IPS-NIHi7 (cell line): ENCODE measurements at regions not wholly inside any gene's neighbourhood (a gene's known extent, or its start where the extent isn't known, plus 50 kb on each side); places are given as distances from the start of the nearest gene placed in this dataset.

Experiments
- DNase-seq: peaks from one replicate; pipeline ENCODE4 v3.0.0; 2012; ENCODE audit warnings: mixed read lengths; ENCODE audit errors: extremely low spot score

DNA sequence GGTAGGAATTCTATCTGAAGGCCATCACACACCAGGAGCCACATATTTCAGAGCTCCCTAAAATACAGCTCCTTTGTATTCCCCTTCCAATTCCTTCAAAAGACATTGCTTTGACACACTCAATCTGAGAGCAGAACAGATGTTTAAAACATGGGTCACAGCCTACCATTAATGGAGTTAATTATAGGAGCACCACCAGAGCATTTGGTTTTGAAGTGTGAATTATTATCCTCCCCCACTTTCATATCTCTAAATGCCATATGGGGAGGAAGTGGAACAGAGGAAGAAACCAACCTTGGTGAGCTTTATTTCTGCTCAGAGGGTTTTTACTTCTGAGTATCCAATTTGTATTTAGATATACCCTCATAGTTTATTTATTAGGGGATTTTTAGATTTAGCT lies 50.7 kb upstream of the TNFRSF21 start:
- no peak for DNase-seq

DNA sequence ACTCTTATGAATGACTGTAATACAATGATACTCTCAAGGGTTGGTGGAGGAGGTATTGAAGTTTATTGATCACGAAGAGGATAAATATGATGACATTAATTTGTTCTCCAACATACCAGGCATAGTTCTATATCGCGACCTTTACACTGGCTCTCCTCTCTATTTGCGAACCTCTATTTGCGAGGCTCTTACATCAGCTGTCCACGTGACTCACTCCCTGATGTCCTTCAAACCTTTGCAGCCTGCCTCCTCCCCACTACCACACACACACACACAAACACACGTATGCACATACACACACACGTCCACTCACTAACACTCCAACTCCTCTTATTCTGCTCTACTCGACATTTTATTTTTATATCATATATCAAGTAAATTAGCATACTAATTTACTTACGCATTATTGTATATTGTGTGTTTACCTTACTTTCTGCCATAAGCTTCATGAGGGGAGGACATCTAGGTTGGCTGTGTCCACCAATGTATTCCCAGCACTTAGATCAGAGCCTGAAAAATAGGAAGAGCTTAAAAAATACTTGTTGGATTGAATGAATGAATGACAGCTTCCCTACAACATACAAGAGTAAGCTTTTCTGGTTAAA lies 53.3 kb upstream of the TNFRSF21 start:
- no peak for DNase-seq

DNA sequence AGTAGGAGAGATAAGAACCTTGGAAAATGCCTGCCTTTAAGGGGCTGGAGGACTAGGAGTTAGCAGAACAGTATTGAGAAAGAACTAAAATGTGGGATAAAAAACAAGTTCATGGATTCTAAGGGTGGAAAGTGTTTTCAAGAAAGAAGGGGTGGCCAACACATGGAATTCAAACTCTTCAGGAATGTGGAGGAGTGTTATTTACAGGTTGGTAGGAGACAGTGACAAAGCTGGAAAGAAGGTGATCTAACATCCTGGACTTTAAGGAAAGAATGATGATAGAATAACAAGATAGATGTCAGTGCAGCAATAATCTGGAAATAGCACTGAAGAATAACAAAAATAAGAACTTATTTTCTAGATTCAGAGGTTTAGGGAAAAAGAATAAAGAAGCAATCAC lies 54.0 kb upstream of the TNFRSF21 start:
- no peak for DNase-seq

DNA sequence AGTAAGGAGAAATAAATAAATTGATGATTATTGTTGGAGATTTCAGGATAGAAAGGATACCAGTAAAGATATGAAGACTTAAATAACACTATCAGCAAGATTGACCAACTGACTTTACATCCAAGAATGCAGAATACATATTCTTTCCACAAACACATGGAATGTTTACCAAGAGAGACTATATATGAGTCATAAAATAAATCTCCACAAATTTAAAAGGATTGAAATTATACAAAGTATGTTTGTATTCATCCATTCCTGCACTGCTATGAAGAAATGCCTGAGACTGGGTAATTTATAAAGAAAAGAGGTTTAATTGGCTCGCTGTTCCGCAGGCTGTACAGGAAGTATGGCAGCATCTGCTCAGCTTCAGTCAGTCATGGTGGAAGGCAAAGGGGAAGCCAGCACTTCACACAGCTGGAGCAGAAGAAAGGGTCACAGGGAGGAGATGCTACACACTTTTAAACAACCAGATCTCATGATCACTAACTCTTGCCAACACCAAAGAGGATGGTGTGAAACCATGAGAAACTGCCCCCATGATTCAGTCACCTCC lies 56.7 kb upstream of the TNFRSF21 start:
- DNase-seq: no peak

DNA sequence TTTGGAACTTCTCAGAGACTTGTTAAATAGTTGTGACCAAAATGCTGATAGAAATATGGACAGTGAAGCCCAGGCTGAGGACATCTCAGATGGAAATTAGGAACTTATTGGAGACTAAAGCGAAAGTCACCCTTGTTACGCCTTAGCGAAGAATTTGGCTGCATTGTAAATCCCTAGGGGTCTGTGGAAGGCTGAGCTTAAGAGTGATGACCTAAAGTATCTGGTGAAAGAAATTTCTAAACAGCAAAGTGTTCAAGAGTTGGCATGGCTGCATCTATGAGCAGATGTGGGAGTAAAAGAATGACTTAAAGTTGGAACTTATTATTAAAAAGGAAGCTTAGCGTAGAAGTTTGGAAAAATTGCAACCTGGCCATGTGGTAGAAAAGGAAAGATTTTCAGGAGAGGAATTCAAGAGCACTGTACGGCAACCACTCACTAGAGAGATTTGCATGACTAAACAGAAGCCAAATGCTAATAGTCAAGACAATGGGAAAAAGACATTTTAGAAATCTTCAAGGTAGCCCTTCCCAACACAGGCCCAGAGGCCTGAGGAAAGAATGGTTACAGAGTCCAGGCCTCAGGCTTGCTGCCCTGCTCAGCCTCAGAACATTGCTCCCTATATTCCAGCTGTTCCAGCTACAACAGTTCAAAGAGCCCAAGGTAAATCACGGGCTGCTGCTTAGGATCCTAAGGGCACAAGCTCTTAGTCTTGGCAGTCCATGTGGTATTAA lies 61.6 kb upstream of the TNFRSF21 start:
- DNase-seq: no peak

DNA sequence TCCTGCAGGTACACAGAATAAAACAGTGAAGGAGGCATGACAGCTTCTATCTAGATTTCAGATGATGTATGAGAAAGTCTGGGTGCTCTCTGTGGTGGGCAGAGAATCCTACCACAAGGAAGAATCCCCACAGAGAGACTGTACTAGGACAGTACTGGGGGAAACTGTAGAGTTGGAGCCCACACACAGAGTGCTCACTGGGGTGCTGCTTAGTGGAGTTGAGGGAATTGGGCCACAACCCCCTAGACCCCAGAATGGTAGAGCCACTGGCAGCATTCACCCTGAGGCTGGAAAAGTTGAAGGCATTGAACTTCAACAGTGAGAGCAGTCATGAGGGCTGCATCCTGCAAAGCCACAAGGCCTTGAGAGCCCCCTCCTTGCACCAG lies 62.2 kb upstream of the TNFRSF21 start:
- DNase-seq: no peak

DNA sequence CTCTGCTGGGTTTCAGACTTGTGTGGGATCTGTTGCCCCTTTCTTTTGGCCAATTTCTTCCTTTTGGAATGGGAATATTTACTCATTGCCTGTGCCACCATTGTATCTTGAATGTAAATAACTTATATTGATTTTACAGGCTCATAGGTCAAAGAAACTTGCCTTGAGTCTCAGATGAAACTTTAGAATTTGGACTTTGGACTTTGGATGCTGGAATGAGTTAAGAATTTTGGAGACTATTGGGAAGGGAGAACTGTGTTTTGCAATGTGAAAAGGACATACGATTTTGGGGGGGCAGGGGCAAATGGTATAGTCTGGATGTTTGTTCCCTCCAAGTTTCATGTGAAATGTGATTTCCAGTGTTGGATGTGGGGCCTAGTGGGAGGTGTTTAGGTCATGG lies 62.6 kb upstream of the TNFRSF21 start:
- DNase-seq: no peak

DNA sequence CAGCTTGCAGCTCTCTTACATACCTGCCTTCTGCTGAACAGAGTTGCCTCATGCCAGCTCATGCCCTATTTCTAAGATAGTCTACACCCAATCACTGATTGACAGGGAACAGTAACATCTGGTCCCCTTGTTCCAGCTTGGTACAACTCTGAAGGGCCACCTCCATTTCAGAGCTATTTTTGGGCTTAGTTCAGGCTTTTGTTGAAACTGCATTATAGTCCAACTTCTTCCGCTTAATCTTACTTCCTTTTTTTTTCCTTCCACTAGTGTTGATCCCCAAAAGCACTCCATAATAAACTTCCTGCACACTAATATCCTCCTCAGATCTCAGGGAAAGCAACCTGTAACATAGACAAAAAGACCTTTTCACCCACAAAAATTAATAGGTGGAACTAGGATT lies 65.7 kb upstream of the TNFRSF21 start:
- no peak for DNase-seq

DNA sequence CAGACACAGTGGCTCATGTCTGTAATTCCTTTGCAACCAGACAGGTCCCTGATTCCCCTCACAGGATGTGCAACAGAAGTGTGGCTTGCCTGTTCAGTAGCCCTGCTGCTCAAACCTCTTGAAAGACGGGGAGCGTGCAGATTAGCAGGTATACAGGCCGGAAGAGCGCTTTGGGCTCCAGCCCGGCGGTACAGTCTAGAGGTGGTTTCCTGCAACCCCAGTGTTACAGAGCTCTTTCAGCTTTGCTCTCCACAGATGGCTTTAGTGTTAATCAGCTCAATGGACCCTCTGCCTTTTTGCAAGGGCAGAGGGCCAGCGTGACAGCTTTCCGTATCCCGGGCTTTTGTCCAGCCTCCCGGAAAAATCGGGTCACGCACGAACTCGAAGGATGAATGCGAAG lies 67.2 kb upstream of the TNFRSF21 start:
- no peak for DNase-seq

DNA sequence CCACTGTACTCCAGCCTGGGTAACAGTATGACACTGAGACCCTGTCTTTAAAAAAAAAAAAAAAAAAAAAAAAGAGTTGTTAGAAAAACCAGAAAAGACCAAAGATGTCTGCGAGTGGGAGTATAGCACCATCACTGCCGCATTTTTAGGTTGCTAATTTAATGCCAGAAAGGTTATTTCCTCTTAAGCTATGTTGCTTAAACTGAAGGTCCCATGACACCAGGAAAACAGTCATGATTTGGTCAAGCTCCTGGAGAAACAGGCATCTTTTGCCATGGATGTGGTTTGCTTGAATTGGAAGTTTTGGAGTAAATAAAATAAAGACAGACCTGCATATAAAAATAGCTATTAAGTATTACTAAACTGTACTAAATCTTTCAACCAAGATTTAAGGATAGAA lies 68.3 kb upstream of the TNFRSF21 start:
- DNase-seq: no peak

DNA sequence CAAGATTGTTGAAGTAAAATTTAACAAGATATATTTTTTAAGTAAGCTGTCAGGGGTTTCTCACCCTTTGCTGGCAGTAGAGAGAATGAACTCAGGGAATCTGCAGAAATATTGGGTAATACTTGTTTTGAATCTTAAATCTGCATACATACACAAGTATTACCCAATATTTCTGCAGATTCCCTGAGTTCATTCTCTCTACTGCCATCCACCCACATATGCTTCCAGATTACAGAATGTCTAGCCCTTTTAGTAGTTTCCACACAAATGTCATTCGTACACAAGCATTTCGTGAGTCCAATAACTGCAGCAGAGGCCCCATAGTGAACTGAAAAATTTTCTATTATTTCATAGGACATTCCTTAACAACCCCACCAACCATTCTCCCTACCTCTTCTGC lies 69.6 kb upstream of the TNFRSF21 start:
- no peak for DNase-seq

DNA sequence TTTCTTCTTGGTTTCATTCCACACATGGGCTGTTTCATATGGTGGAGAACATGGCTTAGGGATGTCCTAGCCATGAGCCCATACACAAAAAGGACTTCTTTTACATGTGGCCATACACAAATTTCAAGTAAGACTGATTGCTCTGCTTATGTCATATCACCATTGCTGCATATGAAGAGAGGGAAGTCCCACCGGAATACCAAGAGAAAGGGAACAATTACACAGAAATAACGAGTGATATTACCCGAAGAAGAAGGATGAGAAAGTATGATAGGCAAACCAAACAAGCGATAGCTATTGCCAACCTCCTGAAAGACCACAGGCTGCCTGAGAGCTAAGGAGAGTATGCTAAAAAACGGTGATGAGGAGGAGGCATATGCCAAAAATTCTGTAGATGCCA lies 70.5 kb upstream of the TNFRSF21 start:
- DNase-seq: no peak

DNA sequence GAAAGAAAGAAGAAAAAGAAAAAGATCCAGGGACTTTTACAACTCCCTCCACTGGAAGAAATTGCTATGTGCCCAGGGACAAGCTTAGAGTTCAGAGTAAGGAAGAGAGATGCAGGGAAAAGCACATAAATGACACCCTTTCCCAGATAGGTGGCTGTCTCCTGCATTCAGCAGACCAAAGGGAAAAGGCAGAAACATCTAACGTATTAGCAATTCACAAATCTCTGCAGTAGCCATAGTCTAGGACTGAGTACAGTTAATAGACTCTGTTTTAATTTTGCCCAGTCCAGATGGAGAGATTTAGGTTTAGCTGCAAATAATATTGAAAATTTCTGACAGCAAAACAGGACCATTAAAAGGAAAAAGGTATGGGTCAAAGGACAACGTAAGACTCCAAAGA lies 71.3 kb upstream of the TNFRSF21 start:
- no peak for DNase-seq

DNA sequence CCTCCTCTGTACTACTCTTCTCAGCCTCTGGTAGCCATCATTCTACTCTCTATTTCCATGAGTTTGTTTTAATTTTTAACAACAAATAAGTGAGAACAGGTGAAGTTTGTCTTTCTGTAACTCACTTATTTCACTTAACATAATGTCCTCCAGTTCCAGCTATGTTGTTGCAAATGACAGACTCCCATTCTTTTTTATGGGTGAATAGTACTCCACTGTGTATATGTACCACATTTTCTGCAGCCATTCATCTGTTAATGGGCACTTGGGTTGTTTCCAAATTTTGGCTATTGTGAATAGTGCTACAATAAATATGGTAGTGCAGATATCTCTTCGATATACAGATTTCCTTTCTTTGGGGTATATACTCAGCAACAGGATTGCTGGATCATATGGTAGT lies 73.7 kb upstream of the TNFRSF21 start:
- DNase-seq: no peak

DNA sequence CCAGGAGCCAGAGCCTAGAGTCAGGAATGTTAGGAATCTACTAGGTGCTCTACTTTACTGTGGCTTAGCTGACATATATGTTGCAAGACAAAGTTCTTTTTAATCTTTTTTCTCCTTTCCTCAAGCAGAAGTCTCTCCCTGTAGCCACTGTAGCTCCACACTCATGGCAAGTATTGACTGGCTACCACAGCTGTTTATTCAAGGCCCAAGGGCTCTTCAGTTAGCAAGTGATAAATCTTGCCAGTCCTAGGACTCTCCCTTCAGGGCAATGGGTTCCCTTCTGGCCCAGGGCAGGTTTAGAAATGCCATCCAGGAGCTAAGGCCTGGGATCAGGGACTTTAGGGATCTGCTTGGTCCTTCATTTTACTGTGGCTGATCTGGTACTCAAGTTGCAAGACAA lies 82.0 kb upstream of the TNFRSF21 start:
- no peak for DNase-seq

DNA sequence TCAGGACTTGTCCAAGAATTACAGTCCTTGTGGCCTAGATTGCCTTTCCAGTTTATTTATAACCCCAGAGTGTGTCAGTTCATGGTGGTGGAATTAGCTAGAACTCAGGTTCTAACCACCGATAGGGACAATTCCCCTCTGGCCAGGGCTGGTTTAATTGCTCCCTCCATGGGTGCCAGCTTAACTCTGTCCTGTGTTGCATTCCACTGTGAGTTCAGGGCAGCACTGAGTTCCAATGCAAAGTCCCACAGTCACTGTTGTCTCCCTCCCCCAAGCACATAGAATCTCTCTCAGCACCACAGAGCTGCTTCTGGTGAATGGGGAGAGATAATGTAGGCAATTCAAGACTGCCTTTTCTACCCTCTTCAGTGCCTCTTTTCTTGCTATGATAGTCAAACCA lies 82.5 kb upstream of the TNFRSF21 start:
- no peak for DNase-seq

DNA sequence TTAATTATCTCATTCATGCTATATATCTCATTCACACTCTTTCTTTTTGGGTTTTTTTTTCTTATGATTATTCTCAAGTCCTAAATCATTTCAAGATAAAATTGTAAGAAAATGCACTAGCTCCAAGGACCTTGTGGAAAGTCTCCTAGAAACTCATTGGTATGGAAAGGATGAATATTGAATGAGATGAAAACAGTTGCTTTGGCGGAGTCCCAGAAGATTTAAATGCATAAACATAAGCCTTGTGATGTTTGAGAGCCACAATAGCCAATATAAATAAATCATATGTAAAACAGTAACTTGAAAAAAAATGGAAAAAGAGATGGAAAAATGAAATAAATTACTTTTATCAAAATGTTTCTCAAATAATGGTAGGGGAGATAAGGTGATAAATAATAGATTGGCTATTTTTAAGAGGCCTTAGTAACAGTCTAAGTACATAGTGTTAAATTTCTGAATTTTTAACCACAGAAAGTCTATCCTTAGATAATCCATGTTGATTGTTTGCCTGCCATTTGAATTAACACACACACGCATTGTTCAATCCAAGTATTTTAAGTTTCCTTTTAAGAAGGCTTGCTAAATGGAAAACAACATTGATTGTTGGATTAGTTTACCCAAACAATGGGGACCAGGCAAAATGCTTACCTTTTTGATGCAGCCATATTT lies 81.1 kb upstream of the CD2AP start:
- DNase-seq: no peak

DNA sequence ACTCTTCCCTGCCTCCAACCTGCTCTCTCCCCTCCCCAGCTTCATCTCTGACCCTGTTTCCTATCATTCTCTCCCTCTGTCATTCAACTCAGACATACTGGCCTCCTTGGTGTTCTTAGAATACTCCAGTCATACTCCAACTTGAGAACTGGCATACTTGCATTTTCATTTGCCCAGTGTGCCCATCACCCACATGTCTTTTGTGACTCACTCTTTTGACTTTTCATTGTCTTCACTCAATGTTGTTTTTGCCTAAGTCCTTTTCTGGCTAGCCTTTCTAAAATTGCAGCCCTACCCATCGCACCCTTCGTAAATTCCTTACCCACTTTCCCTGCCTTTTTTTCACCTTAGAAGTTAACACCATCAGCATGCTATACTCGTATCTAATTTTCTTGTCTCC lies 77.0 kb upstream of the CD2AP start:
- DNase-seq: no peak

DNA sequence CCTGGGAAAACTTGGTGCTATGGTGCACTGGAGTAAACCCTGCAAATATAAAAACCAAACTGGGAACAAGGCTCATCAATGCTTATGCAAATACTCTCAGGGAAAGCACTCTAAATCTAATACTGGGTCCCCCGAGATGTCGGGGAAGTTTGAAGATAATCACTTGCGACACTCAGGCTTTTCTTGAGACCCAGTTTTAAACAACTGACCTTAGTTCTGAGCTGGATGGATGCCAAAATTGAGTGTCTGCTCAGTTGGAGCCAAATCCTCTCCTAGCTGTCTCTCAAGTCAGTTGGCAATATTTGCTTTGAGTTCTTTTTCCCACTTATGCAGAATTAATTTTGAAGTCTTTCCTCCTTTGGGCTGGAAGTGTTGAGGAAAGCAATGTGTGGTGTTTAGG lies 75.5 kb upstream of the CD2AP start:
- DNase-seq: no peak

DNA sequence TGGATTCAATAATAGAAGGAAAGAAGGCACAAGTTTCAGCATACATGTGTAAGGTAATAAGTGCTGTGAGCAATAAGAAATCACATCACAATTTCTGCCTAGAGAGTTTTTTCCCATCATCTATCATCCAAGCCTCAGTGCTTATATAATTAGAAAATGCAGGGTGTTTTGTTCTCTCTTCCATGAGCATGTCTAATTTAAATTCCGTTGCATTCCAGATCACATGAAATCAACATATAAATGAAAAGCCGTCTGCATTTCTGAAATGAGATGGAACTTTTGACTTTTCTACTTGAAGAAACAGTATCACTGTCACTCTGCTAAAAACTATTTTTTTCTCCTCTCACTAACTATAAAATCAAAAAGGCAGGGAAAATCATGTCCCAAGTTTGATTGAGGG lies 74.5 kb upstream of the CD2AP start:
- DNase-seq: no peak

DNA sequence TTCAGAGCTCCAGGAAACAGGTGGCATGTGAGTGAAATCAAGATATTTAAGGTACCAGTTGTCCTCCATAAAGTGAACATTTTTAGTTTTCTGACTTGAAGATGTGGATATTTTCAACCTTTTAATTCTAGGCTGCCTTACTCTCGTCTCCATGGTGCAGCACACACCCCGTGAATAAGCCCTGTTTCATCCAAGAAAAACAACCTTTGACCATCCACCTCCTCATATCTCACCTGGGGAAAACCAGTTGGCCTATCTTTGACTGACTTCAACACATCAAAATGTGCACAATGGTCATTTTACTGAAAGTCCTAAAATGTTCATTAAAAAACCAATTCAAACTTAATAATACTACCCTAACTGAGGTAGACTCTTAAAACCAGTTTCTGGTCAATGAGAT lies 73.8 kb upstream of the CD2AP start:
- DNase-seq: no peak

DNA sequence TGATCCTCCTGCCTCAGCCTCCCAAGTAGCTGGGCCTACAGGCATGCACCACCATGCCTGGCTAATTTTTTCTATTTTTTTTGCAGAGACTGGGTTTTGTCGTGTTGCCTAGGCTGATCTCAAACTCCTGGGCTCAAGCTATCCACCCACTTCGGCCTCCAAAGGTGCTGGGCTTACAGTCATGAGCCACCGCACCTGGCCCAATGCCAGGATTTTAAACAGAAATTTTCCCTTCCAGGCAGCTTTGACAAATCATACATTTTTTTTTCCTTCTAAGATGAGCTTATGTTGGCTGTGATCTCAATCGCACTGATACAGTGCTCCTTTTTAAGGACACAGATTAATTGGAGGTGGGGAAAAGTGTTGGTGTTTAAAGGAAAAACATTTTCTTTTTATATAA lies 73.2 kb upstream of the CD2AP start:
- DNase-seq: no peak

DNA sequence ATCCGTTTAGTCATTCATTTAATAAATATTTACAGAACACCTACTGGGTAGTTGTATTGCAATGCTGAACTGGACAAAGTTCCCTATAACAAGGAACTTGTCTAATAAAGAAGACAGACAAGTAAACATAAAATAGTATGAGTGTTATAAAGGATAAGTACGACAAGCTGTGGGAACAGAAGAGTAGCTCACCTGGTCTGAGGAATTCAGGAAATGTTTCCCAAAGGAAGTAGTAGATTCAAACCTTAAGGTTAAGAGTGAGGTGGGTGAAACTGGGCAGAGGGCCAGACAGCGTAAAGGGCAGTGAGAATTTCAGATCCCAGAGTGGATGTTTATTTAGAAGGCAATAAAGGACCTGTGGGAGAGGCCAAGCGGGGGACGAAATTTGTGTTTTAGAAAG lies 72.3 kb upstream of the CD2AP start:
- no peak for DNase-seq
